Lung (tissue), 11 donors: ENCODE measurements at regions not wholly inside any gene's neighbourhood (a gene's known extent, or its start where the extent isn't known, plus 50 kb on each side); places are given as distances from the start of the nearest gene placed in this dataset.
A peak's percentile ranks its signal among the peaks of the same experiment; 100 is the strongest.

Source experiments
- ATAC-seq: fragments of 200-7000 bp; cut with Tn5 transposase; one replicate; pipeline ENCODE4 v1.9.1; 2020; ENCODE audit warnings: moderate number of reproducible peaks; ENCODE audit not compliant: insufficient read depth, low FRiP score
- DNase-seq, 3 donors: peaks; one replicate each; pipeline ENCODE4 v3.0.0-alpha.2; 2013 to 2017
- H3K27ac ChIP-seq, 2 donors: one replicate each; pipeline ENCODE4 v1.5.1; 2013; ENCODE audit warnings: mild to moderate bottlenecking in 2 of 2, moderate library complexity in 2 of 2, control low read depth in 1 of 2, inconsistent platforms in 1 of 2, low read depth in 1 of 2, low read length in 1 of 2
- H3K27me3 ChIP-seq, 3 donors: one replicate each; pipeline ENCODE4 v1.5.1; 2013; ENCODE audit warnings: low read length in 2 of 3; ENCODE audit not compliant: control insufficient read depth in 3 of 3, insufficient read depth in 3 of 3
- H3K36me3 ChIP-seq, 4 donors: one replicate each; pipeline ENCODE4 v1.5.1; 2013; ENCODE audit warnings: low read length in 4 of 4, mild to moderate bottlenecking in 1 of 4, moderate library complexity in 1 of 4; ENCODE audit not compliant: control insufficient read depth in 4 of 4, insufficient read depth in 4 of 4
- H3K4me1 ChIP-seq, 5 donors: one replicate each; pipeline ENCODE4 v1.5.1; 2013; ENCODE audit warnings: low read length in 5 of 5, mild to moderate bottlenecking in 2 of 5, moderate library complexity in 1 of 5; ENCODE audit not compliant: control insufficient read depth in 5 of 5, insufficient read depth in 5 of 5
- H3K4me3 ChIP-seq: one replicate; pipeline ENCODE4 v1.5.1; 2013; ENCODE audit warnings: mild to moderate bottlenecking, control low read depth, moderate library complexity
- H3K9ac ChIP-seq, 2 donors: one replicate each; pipeline ENCODE4 v1.5.1; 2013; ENCODE audit warnings: low read length in 2 of 2, control low read depth in 1 of 2; ENCODE audit not compliant: insufficient read depth in 1 of 2
- H3K9me3 ChIP-seq, 4 donors: one replicate each; pipeline ENCODE4 v1.5.1; 2013; ENCODE audit warnings: low read length in 3 of 4, mild to moderate bottlenecking in 1 of 4, moderate library complexity in 1 of 4; ENCODE audit not compliant: control insufficient read depth in 4 of 4, insufficient read depth in 3 of 4
- CTCF ChIP-seq: IDR thresholded peaks from 2 replicates; pipeline ENCODE4 v1.5.1; 2012; ENCODE audit warnings: mild to moderate bottlenecking; ENCODE audit errors: control extremely low read depth, extremely low read depth
- WGBS, 2 donors: extraction: QIAGEN DNeasy Blood & Tissue Kit; methylation state at CpG; one replicate each; pipeline ENCODE4 v1.1.7; 2013; 5-methylcytosine and 5-hydroxymethylcytosine counted together
- donor health status: control.
- donor health status: control.
- donor health status: Bipolar disorder and iron deficiency.
- donor health status: healthy.
- donor health status: DM: yes; HTN: yes; CAD: no.

GRCh38 chr5:36377192-36377591 is 75.5 kb upstream of the RANBP3L start:
- no peak for TF ChIP-seq CTCF
- ATAC-seq (no peak), DNase-seq (no peak)
- Histone ChIP-seq H3K36me3 (no peaks in the 10 kb centered on the region), H3K9ac (no peak overlapping the region), H3K9me3 (no peaks in the 10 kb centered on the region), H3K4me1 (peaks cover 0 to 5% (median 0%) of the 10 kb centered on the region in 5 donors), H3K4me3 (no peak overlapping the region), H3K27me3 (no peaks in the 10 kb centered on the region), H3K27ac (no peak overlapping the region)
- WGBS, 2 donors, result 51 to 58% methylated on average over 2 of the region's 2 CpGs

- no peak overlapping the region for H3K9ac ChIP-seq
- DNase-seq (no peak), ATAC-seq (no peak)
- no peaks in the 10 kb centered on the region for H3K36me3 ChIP-seq
- H3K27ac ChIP-seq, result no peak overlapping the region
- TF ChIP-seq CTCF, result no peak
- peaks cover 0 to 5% (median 0%) of the 10 kb centered on the region in 5 donors for H3K4me1 ChIP-seq
- H3K27me3 ChIP-seq, result no peaks in the 10 kb centered on the region
- 94% methylated on average over 1 of the region's 1 CpG for WGBS, 2 donors
- H3K9me3 ChIP-seq, result no peaks in the 10 kb centered on the region
- H3K4me3 ChIP-seq, result no peak overlapping the region
These were observed 76.8 kb upstream of the RANBP3L start for GRCh38 chr5:36378551-36378950.

GRCh38 chr5:36382890-36383289 is 81.2 kb upstream of the RANBP3L start:
- no peak for ATAC-seq
- no peaks in the 10 kb centered on the region for H3K27me3 ChIP-seq
- no peak overlapping the region for H3K27ac ChIP-seq
- TF ChIP-seq CTCF, result no peak
- no peak for DNase-seq
- peaks cover 0 to 3% (median 0%) of the 10 kb centered on the region in 4 donors for H3K9me3 ChIP-seq
- peaks cover 0 to 4% (median 0%) of the 10 kb centered on the region in 5 donors for H3K4me1 ChIP-seq
- H3K9ac ChIP-seq, result no peak overlapping the region
- 67 to 83% methylated on average over 2 of the region's 2 CpGs for WGBS, 2 donors
- H3K4me3 ChIP-seq, result no peak overlapping the region
- no peaks in the 10 kb centered on the region for H3K36me3 ChIP-seq

DNA sequence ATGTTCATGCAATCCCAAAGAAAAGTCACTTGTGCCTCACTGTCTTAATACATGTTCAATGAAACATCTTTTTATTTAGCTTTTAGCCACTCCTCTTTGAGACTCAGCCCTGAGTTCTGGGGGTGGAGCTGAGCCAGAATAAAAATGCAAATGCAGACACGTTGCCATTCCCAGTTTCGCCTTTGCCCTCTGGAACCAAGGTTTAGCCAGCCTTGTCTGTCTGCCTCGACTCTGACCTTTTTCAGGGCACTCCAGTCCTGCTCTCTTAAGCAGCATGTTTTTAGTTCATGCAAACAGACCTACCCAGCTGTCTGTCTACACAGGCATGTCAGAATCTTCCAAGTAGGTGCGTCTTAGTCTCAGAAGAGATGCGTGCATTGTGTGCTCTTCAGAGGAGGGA is 82.2 kb upstream of the RANBP3L start:
- no peak for DNase-seq
- WGBS, 2 donors, result 69 to 78% methylated on average over 5 of the region's 5 CpGs
- TF ChIP-seq CTCF, result no peak
- Histone ChIP-seq H3K27me3 (no peaks in the 10 kb centered on the region), H3K27ac (peak overlapping the region in 1 of 2 donors; percentile 37), H3K9me3 (peaks cover 0 to 3% (median 0%) of the 10 kb centered on the region in 4 donors), H3K4me1 (peaks cover 0 to 6% (median 0%) of the 10 kb centered on the region in 5 donors), H3K4me3 (no peak overlapping the region), H3K36me3 (no peaks in the 10 kb centered on the region), H3K9ac (no peak overlapping the region)
- ATAC-seq, result no peak
